ENCODE measurements at regions not wholly inside any gene's neighbourhood (a gene's known extent, or its start where the extent isn't known, plus 50 kb on each side); places are given as distances from the start of the nearest gene placed in this dataset.

GRCh38 chr1:17488995-17489767 lies 49.7 kb upstream of the RCC2 start:
- no peak overlapping the region for H3K27ac ChIP-seq (ENCODE audit: insufficient read depth in 1 of 2, low read depth in 1 of 2, low read length in 2 of 2, poor library complexity in 1 of 2, severe bottlenecking in 2 of 2)
- 99% methylated on average over 4 of the region's 5 CpGs for WGBS (ENCODE audit: insufficient coverage)
- no peaks in the 10 kb centered on the region for H3K36me3 ChIP-seq (ENCODE audit: control insufficient read depth in 4 of 4, insufficient read depth in 4 of 4, low read length in 3 of 4)
- no peaks in the 10 kb centered on the region for H3K4me1 ChIP-seq (ENCODE audit: control extremely low read depth in 1 of 4, control insufficient read depth in 4 of 4, insufficient read depth in 4 of 4, low read length in 3 of 4)
- ChIA-PET POLR2A (interaction anchor here (0.9 kb wide), 1 partner anchor 403 kb away, joined by 5 read pairs; no protein-coding TSS in a partner anchor), CTCF (interaction anchor here (1.4 to 2.2 kb wide), 2 partner anchors 13 to 15 kb away, joined by 3 to 10 read pairs; no protein-coding TSS in a partner anchor)
- H3K27me3 ChIP-seq (replicated peaks in 2 of 5; ENCODE audit: control insufficient read depth in 4 of 5, insufficient read depth in 5 of 5, low read length in 4 of 5), result peaks cover 0 to 1% (median 0%) of the 10 kb centered on the region in 5 experiments
- H3K9me3 ChIP-seq (ENCODE audit: control extremely low read depth in 1 of 5, control insufficient read depth in 4 of 5, insufficient read depth in 2 of 5, low read depth in 1 of 5, low read length in 4 of 5), result no peaks in the 10 kb centered on the region
- no peak for DNase-seq
- H3K4me3 ChIP-seq (ENCODE audit: control insufficient read depth in 1 of 7, extremely low read depth in 1 of 7, insufficient read depth in 4 of 7, low read depth in 2 of 7, low read length in 6 of 7), result no peak overlapping the region

Measured in common myeloid progenitor, CD34-positive (primary cell).